HEK293T (cell line): ENCODE measurements at regions not wholly inside any gene's neighbourhood (a gene's known extent, or its start where the extent isn't known, plus 50 kb on each side); places are given as distances from the start of the nearest gene placed in this dataset.

Experiments
- BHLHE40 ChIP-seq: fragments of 450-650 bp; IDR thresholded peaks from 2 replicates; pipeline ENCODE4 v1.6.1; 2016; ENCODE audit warnings: mild to moderate bottlenecking, moderate library complexity, borderline replicate concordance
- HDGF ChIP-seq: fragments of 450-650 bp; IDR thresholded peaks from 2 replicates; pipeline ENCODE4 v1.6.1; 2017; ENCODE audit warnings: antibody characterized with exemption, borderline replicate concordance

- TF ChIP-seq HDGF (no peak), BHLHE40 (no peak)
Observed at GRCh38 chr3:8328967-8329366, 172.7 kb upstream of the LMCD1 start.
